ENCODE measurements at regions not wholly inside any gene's neighbourhood (a gene's known extent, or its start where the extent isn't known, plus 50 kb on each side); places are given as distances from the start of the nearest gene placed in this dataset.

DNA sequence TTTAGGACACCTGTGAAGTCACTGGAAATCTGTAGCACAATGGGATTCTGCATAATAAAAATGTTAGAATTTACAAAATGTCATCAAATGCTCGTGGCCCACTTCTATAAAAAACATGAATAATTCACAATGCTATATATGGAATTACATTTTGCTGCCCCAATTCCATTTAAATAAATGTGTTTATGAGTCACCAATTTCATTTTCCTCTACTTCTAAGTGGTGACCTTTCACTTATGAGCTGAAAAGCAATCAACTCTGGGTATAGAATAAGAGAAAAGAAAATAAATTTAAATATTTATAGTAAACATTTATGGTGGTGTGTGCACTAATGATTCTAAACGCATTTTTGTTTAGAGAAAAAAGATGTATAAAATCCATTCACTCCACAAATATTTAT, 516.7 kb upstream of the MIR17HG start:
- TF ChIP-seq, protein P1, sequence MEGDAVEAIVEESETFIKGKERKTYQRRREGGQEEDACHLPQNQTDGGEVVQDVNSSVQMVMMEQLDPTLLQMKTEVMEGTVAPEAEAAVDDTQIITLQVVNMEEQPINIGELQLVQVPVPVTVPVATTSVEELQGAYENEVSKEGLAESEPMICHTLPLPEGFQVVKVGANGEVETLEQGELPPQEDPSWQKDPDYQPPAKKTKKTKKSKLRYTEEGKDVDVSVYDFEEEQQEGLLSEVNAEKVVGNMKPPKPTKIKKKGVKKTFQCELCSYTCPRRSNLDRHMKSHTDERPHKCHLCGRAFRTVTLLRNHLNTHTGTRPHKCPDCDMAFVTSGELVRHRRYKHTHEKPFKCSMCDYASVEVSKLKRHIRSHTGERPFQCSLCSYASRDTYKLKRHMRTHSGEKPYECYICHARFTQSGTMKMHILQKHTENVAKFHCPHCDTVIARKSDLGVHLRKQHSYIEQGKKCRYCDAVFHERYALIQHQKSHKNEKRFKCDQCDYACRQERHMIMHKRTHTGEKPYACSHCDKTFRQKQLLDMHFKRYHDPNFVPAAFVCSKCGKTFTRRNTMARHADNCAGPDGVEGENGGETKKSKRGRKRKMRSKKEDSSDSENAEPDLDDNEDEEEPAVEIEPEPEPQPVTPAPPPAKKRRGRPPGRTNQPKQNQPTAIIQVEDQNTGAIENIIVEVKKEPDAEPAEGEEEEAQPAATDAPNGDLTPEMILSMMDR (conservative IDR thresholded peaks at IDR 0.05; ENCODE audit: low read depth, low read length) = no peak
- no peak for TF ChIP-seq EZH2 (IDR thresholded peaks at IDR 0.05; ENCODE audit: borderline replicate concordance, low read depth, low read length, poor library complexity, severe bottlenecking)

Measured in A673 (cell line).